Retinal pigment epithelial cell (primary cell): ENCODE measurements at regions not wholly inside any gene's neighbourhood (a gene's known extent, or its start where the extent isn't known, plus 50 kb on each side); places are given as distances from the start of the nearest gene placed in this dataset.
A peak's percentile ranks its signal among the peaks of the same experiment; 100 is the strongest.
"Not testable (repeated sequence)": the region's sequence is repeated elsewhere in the genome, so short reads cannot be mapped to it uniquely, and the experiment has no call there.

Experiments used
- DNase-seq: peaks from one replicate; pipeline ENCODE4 v3.0.0-alpha.2; 2010; ENCODE audit warnings: low read depth
- H3K4me3 ChIP-seq: 2 replicates; pipeline ENCODE4 v1.5.1; 2011; ENCODE audit warnings: mild to moderate bottlenecking, low read length, control low read depth, moderate library complexity
- TF ChIP-seq, protein P1 (sequence below): conservative IDR thresholded peaks from 2 replicates; pipeline ENCODE4 v1.5.1; 2011; ENCODE audit warnings: low read depth, low read length, control low read depth, inconsistent platforms

DNA sequence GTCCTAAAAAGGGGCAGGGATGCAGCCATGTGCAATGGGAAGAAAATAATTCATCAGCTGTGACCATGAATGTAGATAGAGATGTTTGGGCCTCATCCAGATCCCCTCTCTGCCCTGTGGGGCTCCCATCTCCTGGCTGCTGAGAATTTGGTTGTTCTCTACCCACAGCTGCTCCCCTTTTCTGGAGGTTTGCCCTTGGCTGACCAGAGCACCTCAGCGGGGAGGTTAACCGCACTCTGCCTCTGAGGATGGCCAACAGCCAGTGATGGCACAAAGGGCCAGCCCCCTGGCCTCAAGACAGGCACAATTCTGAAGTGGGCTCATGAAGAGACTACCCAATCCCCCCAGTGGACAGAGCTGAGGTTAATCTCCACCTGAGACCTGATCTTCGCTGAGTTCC, 61.5 kb upstream of the SERP2 start:
- H3K4me3 ChIP-seq = no peak overlapping the region
- TF ChIP-seq, protein P1, sequence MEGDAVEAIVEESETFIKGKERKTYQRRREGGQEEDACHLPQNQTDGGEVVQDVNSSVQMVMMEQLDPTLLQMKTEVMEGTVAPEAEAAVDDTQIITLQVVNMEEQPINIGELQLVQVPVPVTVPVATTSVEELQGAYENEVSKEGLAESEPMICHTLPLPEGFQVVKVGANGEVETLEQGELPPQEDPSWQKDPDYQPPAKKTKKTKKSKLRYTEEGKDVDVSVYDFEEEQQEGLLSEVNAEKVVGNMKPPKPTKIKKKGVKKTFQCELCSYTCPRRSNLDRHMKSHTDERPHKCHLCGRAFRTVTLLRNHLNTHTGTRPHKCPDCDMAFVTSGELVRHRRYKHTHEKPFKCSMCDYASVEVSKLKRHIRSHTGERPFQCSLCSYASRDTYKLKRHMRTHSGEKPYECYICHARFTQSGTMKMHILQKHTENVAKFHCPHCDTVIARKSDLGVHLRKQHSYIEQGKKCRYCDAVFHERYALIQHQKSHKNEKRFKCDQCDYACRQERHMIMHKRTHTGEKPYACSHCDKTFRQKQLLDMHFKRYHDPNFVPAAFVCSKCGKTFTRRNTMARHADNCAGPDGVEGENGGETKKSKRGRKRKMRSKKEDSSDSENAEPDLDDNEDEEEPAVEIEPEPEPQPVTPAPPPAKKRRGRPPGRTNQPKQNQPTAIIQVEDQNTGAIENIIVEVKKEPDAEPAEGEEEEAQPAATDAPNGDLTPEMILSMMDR = no peak
- no peak for DNase-seq

DNA sequence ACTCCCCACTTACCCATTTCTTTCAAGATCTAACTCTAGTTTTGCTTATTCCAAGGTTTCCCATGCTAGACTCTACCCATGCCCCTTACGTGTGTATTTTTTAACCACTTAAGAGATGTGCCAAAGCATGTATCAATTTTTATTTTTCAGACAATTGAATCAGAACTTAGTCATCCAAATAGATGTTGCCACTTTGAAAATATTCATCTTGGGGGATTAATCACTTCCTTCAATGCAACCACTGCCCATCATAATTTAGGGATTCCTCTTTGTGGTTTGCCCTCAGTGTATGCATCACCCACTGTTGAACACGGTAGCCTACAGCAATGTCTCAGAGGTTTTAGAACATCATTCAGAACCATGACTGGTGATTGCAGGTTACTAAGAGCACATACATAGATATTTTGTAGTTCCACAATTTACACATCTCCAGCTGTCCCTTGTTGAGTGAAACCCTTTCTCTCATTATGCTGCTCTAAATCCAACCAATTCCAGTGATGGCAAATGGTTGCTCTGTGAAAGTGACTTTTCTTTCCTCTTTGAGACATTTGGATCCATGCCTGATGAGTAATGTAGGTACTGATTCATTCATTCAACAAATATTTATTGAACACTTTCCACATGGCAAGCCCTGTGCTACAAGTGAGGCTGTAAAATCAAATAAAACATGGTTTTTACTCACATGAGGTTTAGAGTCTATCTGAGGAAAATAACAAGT, 60.6 kb upstream of the SERP2 start:
- DNase-seq = no peak
- TF ChIP-seq, protein P1 = no peak
- H3K4me3 ChIP-seq = no peak overlapping the region

DNA sequence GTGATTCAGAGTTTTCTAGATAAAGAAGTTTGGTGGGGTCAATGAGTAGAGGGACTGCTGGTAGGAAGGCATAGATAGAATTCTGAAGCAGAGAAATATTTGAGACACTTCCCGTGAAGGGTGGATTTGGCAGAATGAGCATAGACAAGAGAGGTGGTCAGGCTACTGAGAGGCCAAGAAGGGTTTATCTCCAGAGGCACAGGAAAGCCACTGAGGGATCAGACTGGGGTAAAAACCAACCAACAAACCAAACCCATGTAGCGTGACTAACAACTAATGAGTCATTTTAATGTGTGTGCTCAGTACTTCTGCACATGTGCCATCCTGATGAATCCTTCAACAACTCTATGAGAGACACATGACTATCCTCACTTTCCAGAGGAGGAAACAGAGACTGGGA, 60.0 kb upstream of the SERP2 start:
- TF ChIP-seq, protein P1 = no peak
- no peak for DNase-seq
- no peak overlapping the region for H3K4me3 ChIP-seq

DNA sequence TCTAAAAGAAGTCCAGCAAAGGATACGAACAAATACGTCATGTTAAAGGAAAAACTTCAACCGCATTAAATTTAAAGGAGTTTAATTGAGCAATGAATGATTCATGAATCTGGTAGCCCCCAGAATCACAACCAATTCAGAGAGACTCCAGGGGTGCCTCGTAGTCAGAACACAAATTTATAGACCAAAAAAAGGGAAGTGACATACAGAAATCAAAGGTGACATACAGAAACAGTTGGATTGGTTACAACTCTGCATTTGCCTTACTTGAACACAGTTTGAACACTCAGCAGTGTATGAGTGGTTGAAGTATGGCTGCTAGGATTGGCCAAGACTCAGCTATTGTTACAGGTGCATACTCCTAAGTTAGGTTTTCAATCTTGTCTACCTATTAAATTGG, 59.5 kb upstream of the SERP2 start:
- not testable (repeated sequence) for H3K4me3 ChIP-seq, DNase-seq

DNA sequence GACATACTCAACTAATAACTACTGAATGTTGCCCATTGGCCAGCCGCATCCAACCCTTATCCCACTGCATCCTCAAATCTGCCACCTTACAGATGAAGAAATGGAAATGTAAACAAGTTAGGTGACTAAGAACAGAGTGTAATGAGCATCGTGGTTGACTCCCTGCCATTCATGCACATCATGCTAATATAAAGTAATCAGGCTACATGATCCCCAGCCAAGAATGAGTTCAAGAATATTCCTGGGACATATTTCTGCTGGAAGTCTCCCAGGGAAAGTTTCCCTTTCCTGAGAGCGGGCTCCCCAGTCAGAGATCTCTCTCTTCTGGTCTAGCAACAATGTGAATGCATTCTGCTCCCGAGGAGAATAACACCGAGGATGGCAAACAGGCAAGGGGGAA, 55.9 kb upstream of the SERP2 start:
- TF ChIP-seq, protein P1 = no peak
- no peak for DNase-seq
- H3K4me3 ChIP-seq = no peak overlapping the region

DNA sequence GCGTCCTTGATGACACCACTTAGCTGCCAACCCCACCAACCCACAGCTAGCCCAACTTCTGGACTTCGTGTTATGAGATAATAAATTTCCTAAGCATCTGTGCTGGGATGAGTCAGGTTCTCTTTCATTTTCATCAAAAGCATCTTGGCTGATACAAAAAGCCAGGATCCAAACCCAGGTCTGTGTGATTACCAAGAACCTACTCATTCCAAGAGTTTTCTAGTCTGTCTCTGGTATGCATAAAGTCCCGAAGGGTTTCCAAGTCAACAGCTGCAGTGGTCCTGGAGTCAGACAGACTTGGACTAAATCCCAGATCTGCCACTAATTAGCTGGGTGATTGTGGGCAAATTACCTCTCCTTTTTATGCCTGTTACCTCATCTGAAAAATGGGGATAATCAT, 55.5 kb upstream of the SERP2 start:
- peak; percentile 81 for DNase-seq
- H3K4me3 ChIP-seq = no peak overlapping the region
- TF ChIP-seq, protein P1 = no peak

DNA sequence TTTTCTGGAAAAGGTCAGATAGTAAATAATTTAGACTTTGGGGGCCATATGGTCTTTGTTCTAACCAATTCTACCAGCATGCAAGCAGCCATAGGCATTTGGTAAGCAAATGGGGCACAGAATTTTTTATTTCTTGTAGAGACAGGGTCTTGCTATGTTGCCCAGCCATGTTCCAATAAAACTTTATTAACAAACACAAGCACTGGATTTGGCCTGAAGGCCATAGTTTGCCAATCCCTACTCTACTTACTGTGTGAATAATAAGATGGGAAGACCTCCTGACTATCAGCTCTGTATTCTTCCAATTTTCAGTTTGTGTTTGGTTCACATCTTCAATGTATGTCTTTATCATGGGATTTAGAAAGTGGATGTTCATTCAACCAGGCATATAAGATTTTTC, 53.0 kb upstream of the SERP2 start:
- TF ChIP-seq, protein P1 = no peak
- no peak overlapping the region for H3K4me3 ChIP-seq
- no peak for DNase-seq

DNA sequence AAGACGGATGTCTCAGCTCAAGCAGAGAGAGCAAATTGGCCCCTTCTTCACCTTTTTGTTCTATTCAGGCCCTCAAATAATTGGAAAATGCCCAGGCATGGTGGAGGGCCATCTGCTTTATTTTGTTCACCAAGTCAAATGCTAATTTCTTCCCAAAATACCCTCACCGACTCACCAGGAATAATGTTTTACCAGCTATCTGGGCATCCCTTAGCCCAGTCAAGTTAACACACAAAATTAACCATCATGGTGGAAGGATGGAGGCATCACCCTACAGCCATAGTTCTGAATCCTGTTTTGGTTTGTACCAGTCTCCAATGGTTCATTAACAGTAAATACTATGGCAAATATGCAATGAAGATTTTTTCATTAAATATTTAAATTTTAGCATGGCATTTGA, 51.7 kb upstream of the SERP2 start:
- no peak overlapping the region for H3K4me3 ChIP-seq
- DNase-seq = no peak
- TF ChIP-seq, protein P1 = no peak
